Smooth muscle cell (in vitro differentiated cells): ENCODE measurements at regions not wholly inside any gene's neighbourhood (a gene's known extent, or its start where the extent isn't known, plus 50 kb on each side); places are given as distances from the start of the nearest gene placed in this dataset.
"Not testable (repeated sequence)": the region's sequence is repeated elsewhere in the genome, so short reads cannot be mapped to it uniquely, and the experiment has no call there.

Experiments used
- DNase-seq: peaks from one replicate; lab custom pipeline; 2025; ENCODE audit not compliant: unreplicated experiment; lab: John Stamatoyannopoulos, UW
- H2AFZ ChIP-seq: fragments of 200-600 bp; sonication (generic); 2 replicates; pipeline ENCODE4 v1.6.0; 2016; ENCODE audit warnings: antibody characterized with exemption, low read depth, mild to moderate bottlenecking
- H3F3A ChIP-seq: fragments of 200-600 bp; sonication (generic); 2 replicates; pipeline ENCODE4 v1.6.0; 2017; ENCODE audit warnings: antibody characterized with exemption, low read depth
- H3K27ac ChIP-seq: fragments of 200-600 bp; sonication (generic); 2 replicates; pipeline ENCODE4 v1.5.1; 2016; ENCODE audit warnings: low read depth, mild to moderate bottlenecking
- H3K27me3 ChIP-seq: fragments of 200-600 bp; sonication (generic); 2 replicates; pipeline ENCODE4 v1.6.1; 2016; ENCODE audit warnings: low read depth, mild to moderate bottlenecking
- H3K36me3 ChIP-seq: fragments of 200-600 bp; sonication (generic); 2 replicates; pipeline ENCODE4 v1.5.1; 2016; ENCODE audit warnings: low read depth
- H3K4me1 ChIP-seq: fragments of 200-600 bp; sonication (generic); 2 replicates; pipeline ENCODE4 v1.5.1; 2016; ENCODE audit warnings: low read depth
- H3K4me2 ChIP-seq: fragments of 200-600 bp; sonication (generic); 2 replicates; pipeline ENCODE4 v1.6.0; 2016; ENCODE audit warnings: mild to moderate bottlenecking
- H3K4me3 ChIP-seq: fragments of 200-600 bp; sonication (generic); 2 replicates; pipeline ENCODE4 v1.5.1; 2016; ENCODE audit warnings: mild to moderate bottlenecking
- H3K79me2 ChIP-seq: fragments of 200-600 bp; sonication (generic); 2 replicates; pipeline ENCODE4 v1.6.0; 2016; ENCODE audit warnings: low read depth, mild to moderate bottlenecking
- H3K9ac ChIP-seq: fragments of 200-600 bp; sonication (generic); 2 replicates; pipeline ENCODE4 v1.6.0; 2016; ENCODE audit warnings: low read depth
- H3K9me3 ChIP-seq: fragments of 200-600 bp; sonication (generic); replicated peaks from 2 replicates; pipeline ENCODE4 v1.5.1; 2016; ENCODE audit warnings: low read depth
- H4K20me1 ChIP-seq: fragments of 200-600 bp; sonication (generic); 2 replicates; pipeline ENCODE4 v1.6.0; 2016; ENCODE audit warnings: low read depth
- CTCF ChIP-seq: fragments of 200-600 bp; sonication (generic); IDR thresholded peaks from 2 replicates; pipeline ENCODE4 v1.5.1; 2017; ENCODE audit warnings: borderline replicate concordance, mild to moderate bottlenecking, antibody characterized with exemption; ENCODE audit not compliant: insufficient read depth, poor library complexity, severe bottlenecking
- WGBS: methylation state at CpG from one replicate; pipeline ENCODE4 v1.1.7; 2016; ENCODE audit warnings: low lambda C conversion rate; 5-methylcytosine and 5-hydroxymethylcytosine counted together

DNA sequence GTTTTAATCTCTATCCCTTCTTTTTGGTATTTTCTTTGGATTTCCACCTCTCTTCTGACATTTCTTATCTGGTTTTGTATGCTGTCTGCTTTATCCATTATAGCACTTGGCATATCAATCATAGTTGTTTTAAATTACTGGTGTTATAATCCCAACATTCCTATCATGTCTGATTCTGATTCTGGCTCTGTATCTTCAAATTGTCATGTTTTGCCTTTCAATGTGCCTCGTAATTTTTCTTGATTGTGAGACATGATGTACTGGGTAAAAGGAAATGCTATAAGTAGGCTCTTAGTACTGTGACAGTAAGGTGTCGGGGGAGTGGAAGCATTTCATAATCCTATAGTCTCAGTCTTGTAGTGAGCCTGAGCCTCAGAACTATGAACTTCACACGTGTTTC lies 729.3 kb upstream of the NOVA1 start:
- no peaks in the 10 kb centered on the region for H3F3A ChIP-seq
- no peak overlapping the region for H2AFZ ChIP-seq
- H3K79me2 ChIP-seq = no peaks in the 10 kb centered on the region
- no peaks in the 10 kb centered on the region for H4K20me1 ChIP-seq
- 81% methylated on average over 3 of the region's 3 CpGs for WGBS
- H3K9ac ChIP-seq = no peak overlapping the region
- H3K27ac ChIP-seq = no peak overlapping the region
- no peak for TF ChIP-seq CTCF
- peaks cover 4% of the 10 kb centered on the region for H3K36me3 ChIP-seq
- no peaks in the 10 kb centered on the region for H3K4me1 ChIP-seq
- DNase-seq = no peak
- no peaks in the 10 kb centered on the region for H3K27me3 ChIP-seq
- H3K4me2 ChIP-seq = no peak overlapping the region
- no peak overlapping the region for H3K4me3 ChIP-seq
- H3K9me3 ChIP-seq = peaks cover 11% of the 10 kb centered on the region

GRCh38 chr14:27338012-27338411 lies 740.2 kb upstream of the NOVA1 start:
- H3K36me3 ChIP-seq = no peaks in the 10 kb centered on the region
- no peak overlapping the region for H3K9ac ChIP-seq
- H3K4me3 ChIP-seq = no peak overlapping the region
- no peak overlapping the region for H2AFZ ChIP-seq
- no peaks in the 10 kb centered on the region for H3K27me3 ChIP-seq
- no peaks in the 10 kb centered on the region for H3K9me3 ChIP-seq
- DNase-seq = no peak
- H4K20me1 ChIP-seq = no peaks in the 10 kb centered on the region
- H3K4me2 ChIP-seq = no peak overlapping the region
- WGBS = 93% methylated on average over 2 of the region's 2 CpGs
- TF ChIP-seq CTCF = no peak
- H3K27ac ChIP-seq = no peak overlapping the region
- H3K79me2 ChIP-seq = no peaks in the 10 kb centered on the region
- H3F3A ChIP-seq = no peaks in the 10 kb centered on the region
- H3K4me1 ChIP-seq = no peaks in the 10 kb centered on the region

- not testable (repeated sequence) for H2AFZ ChIP-seq, H3K36me3 ChIP-seq, H3K4me3 ChIP-seq, H4K20me1 ChIP-seq, H3K79me2 ChIP-seq, H3K4me2 ChIP-seq, H3F3A ChIP-seq, H3K27ac ChIP-seq, H3K4me1 ChIP-seq, H3K27me3 ChIP-seq, H3K9ac ChIP-seq, H3K9me3 ChIP-seq, DNase-seq
- WGBS = 87% methylated on average over 8 of the region's 8 CpGs
These were observed 765.2 kb upstream of the NOVA1 start for GRCh38 chr14:27363036-27363435.

- H3K9me3 ChIP-seq = no peaks in the 10 kb centered on the region
- H3K36me3 ChIP-seq = no peaks in the 10 kb centered on the region
- H2AFZ ChIP-seq = no peak overlapping the region
- H3K4me2 ChIP-seq = no peak overlapping the region
- no peaks in the 10 kb centered on the region for H3K4me1 ChIP-seq
- no peaks in the 10 kb centered on the region for H3K79me2 ChIP-seq
- no peaks in the 10 kb centered on the region for H4K20me1 ChIP-seq
- 92% methylated on average over 5 of the region's 5 CpGs for WGBS
- no peak overlapping the region for H3K4me3 ChIP-seq
- no peak overlapping the region for H3K27ac ChIP-seq
- no peak for TF ChIP-seq CTCF
- no peak overlapping the region for H3K9ac ChIP-seq
- H3F3A ChIP-seq = no peaks in the 10 kb centered on the region
- H3K27me3 ChIP-seq = no peaks in the 10 kb centered on the region
- DNase-seq = no peak
These were observed 768.8 kb upstream of the NOVA1 start for GRCh38 chr14:27366596-27366995.
